H1 (cell line): ENCODE measurements at regions not wholly inside any gene's neighbourhood (a gene's known extent, or its start where the extent isn't known, plus 50 kb on each side); places are given as distances from the start of the nearest gene placed in this dataset.

Experiments
- CTCF ChIA-PET: fragments of 300-600 bp; sonication (Branson Sonifier 250); formaldehyde crosslinking; loops from one replicate; lab custom pipeline; 2021; ENCODE audit not compliant: partially characterized antibody; lab: Charles Lee
- POLR2A ChIA-PET: fragments of 300-600 bp; sonication (Branson Sonifier 250); formaldehyde crosslinking; loops from one replicate; lab custom pipeline; 2021; ENCODE audit warnings: inconsistent platforms; ENCODE audit not compliant: partially characterized antibody; lab: Charles Lee
- DNase-seq, 2 experiments: peaks; one replicate each; pipeline versions ENCODE4 v3.0.0 to v3.0.0-alpha.2; 2010 to 2022; ENCODE audit warnings: low spot score in 2 of 2, low read depth in 1 of 2, mixed read lengths in 1 of 2
- FAIRE-seq: peaks from 2 replicates; lab custom pipeline; 2011; peaks lifted over from hg19 to GRCh38; lab: Jason Lieb, UNC
- H2AFZ ChIP-seq: 2 replicates; pipeline ENCODE4 v1.8.1; 2012; ENCODE audit warnings: low read length, inconsistent platforms
- H2AK5ac ChIP-seq: 2 replicates; pipeline ENCODE4 v1.6.1; 2013; ENCODE audit warnings: low read depth, low read length
- H2BK120ac ChIP-seq: replicated peaks from 2 replicates; pipeline ENCODE3; 2013; ENCODE audit warnings: low read depth, low read length, inconsistent platforms
- H2BK12ac ChIP-seq: 2 replicates; pipeline ENCODE4 v1.6.1; 2013; ENCODE audit warnings: low read depth, low read length
- H2BK15ac ChIP-seq: 2 replicates; pipeline ENCODE4 v1.6.1; 2013; ENCODE audit warnings: low read length
- H2BK20ac ChIP-seq: 2 replicates; pipeline ENCODE4 v1.6.1; 2013; ENCODE audit warnings: low read length
- H2BK5ac ChIP-seq: 2 replicates; pipeline ENCODE4 v1.6.1; 2013; ENCODE audit warnings: low read depth, low read length
- H3K14ac ChIP-seq: 2 replicates; pipeline ENCODE4 v1.6.1; 2013; ENCODE audit warnings: inconsistent platforms; ENCODE audit not compliant: insufficient read length
- H3K18ac ChIP-seq: 2 replicates; pipeline ENCODE4 v1.6.1; 2013; ENCODE audit warnings: low read length; ENCODE audit errors: extremely low read depth
- H3K23ac ChIP-seq: 2 replicates; pipeline ENCODE4 v1.6.1; 2013; ENCODE audit warnings: inconsistent platforms; ENCODE audit not compliant: insufficient read length
- H3K23me2 ChIP-seq: 2 replicates; pipeline ENCODE4 v1.6.1; 2013; ENCODE audit warnings: low read depth, low read length
- H3K27ac ChIP-seq: 2 replicates; pipeline ENCODE4 v1.6.1; 2011; ENCODE audit warnings: low read depth, low read length, inconsistent platforms
- H3K27me3 ChIP-seq, 4 experiments: replicated peaks in 1 of 4; 1 replicate in 1 of 4; 2 replicates in 3 of 4; pipeline versions ENCODE4 v1.6.1 to v1.8.1; 2011 to 2013; ENCODE audit warnings: low read length in 3 of 4, mild to moderate bottlenecking in 3 of 4, inconsistent platforms in 2 of 4, mixed read lengths in 2 of 4, moderate library complexity in 1 of 4; ENCODE audit not compliant: control insufficient read depth in 3 of 4, insufficient read depth in 3 of 4; ENCODE audit errors: extremely low read depth in 1 of 4
- H3K36me3 ChIP-seq, 4 experiments: 2 replicates each; pipeline versions ENCODE4 v1.6.1 to v1.8.1; 2011 to 2013; ENCODE audit warnings: mild to moderate bottlenecking in 4 of 4, low read length in 3 of 4, moderate library complexity in 2 of 4, control low read depth in 1 of 4, inconsistent platforms in 1 of 4; ENCODE audit not compliant: insufficient read depth in 4 of 4, control insufficient read depth in 2 of 4
- H3K4ac ChIP-seq: replicated peaks from 2 replicates; pipeline ENCODE3; 2013; ENCODE audit warnings: low read length, low read depth, mixed read lengths, inconsistent platforms; ENCODE audit not compliant: insufficient read length
- H3K4me1 ChIP-seq, 4 experiments: replicated peaks in 1 of 4; 1 replicate in 1 of 4; 2 replicates in 3 of 4; pipeline versions ENCODE4 v1.6.1 to v1.8.1; 2011 to 2013; ENCODE audit warnings: low read length in 3 of 4, inconsistent platforms in 2 of 4, mixed read lengths in 1 of 4; ENCODE audit not compliant: insufficient read depth in 4 of 4, control insufficient read depth in 3 of 4
- H3K4me2 ChIP-seq, 2 experiments: 2 replicates each; pipeline versions ENCODE4 v1.6.1 to v1.8.1; 2011 to 2013; ENCODE audit warnings: low read depth in 2 of 2, low read length in 2 of 2, control low read depth in 1 of 2, inconsistent platforms in 1 of 2, mild to moderate bottlenecking in 1 of 2; ENCODE audit not compliant: insufficient read depth in 1 of 2
- H3K4me3 ChIP-seq, 4 experiments: fragments of 200-600, 300-600 bp in 1 of 4; sonication (generic), shearing (Covaris generic), sonication (Bioruptor Twin) in 1 of 4; 2 replicates each; pipeline versions ENCODE4 v1.5.1 to v1.8.1; 2011 to 2016; ENCODE audit warnings: low read length in 4 of 4, low read depth in 3 of 4, control low read depth in 2 of 4, inconsistent platforms in 2 of 4, mild to moderate bottlenecking in 2 of 4, mixed read lengths in 1 of 4, moderate library complexity in 1 of 4; ENCODE audit not compliant: insufficient read depth in 2 of 4; ENCODE audit errors: extremely low read depth in 1 of 4
- H3K56ac ChIP-seq: replicated peaks from 2 replicates; pipeline ENCODE3; 2013; ENCODE audit warnings: low read depth, mild to moderate bottlenecking, mixed read lengths, low read length, inconsistent platforms; ENCODE audit not compliant: insufficient read length
- H3K79me1 ChIP-seq: 2 replicates; pipeline ENCODE4 v1.6.1; 2013; ENCODE audit warnings: low read depth, low read length, control low read depth
- H3K79me2 ChIP-seq, 2 experiments: 2 replicates each; pipeline versions ENCODE4 v1.6.1 to v1.8.1; 2012 to 2013; ENCODE audit warnings: low read length in 2 of 2, mild to moderate bottlenecking in 2 of 2, inconsistent platforms in 1 of 2; ENCODE audit not compliant: insufficient read depth in 2 of 2, control insufficient read depth in 1 of 2
- H3K9ac ChIP-seq, 4 experiments: replicated peaks in 1 of 4; 1 replicate in 1 of 4; 2 replicates in 3 of 4; pipeline versions ENCODE4 v1.6.1 to v1.8.1; 2011 to 2013; ENCODE audit warnings: low read depth in 3 of 4, low read length in 3 of 4, control low read depth in 2 of 4, mild to moderate bottlenecking in 2 of 4, moderate library complexity in 2 of 4, inconsistent platforms in 1 of 4; ENCODE audit errors: extremely low read depth in 1 of 4
- H3K9me3 ChIP-seq, 2 experiments: 2 replicates each; pipeline versions ENCODE4 v1.6.1 to v1.8.1; 2012 to 2013; ENCODE audit warnings: mild to moderate bottlenecking in 2 of 2, moderate library complexity in 2 of 2, control low read depth in 1 of 2, inconsistent platforms in 1 of 2, low read depth in 1 of 2, low read length in 1 of 2, mixed read lengths in 1 of 2; ENCODE audit not compliant: insufficient read depth in 2 of 2
- H4K20me1 ChIP-seq, 2 experiments: replicated peaks in 1 of 2; 2 replicates each; pipeline versions ENCODE3 to v1.8.1; 2011 to 2013; ENCODE audit warnings: inconsistent platforms in 2 of 2, low read length in 2 of 2, mild to moderate bottlenecking in 1 of 2; ENCODE audit not compliant: insufficient read depth in 2 of 2, control insufficient read depth in 1 of 2
- H4K5ac ChIP-seq: 2 replicates; pipeline ENCODE4 v1.6.1; 2013; ENCODE audit warnings: low read length, low read depth, mixed read lengths, inconsistent platforms; ENCODE audit not compliant: insufficient read length
- H4K8ac ChIP-seq: 2 replicates; pipeline ENCODE4 v1.8.0; 2013; ENCODE audit warnings: mild to moderate bottlenecking, moderate library complexity, low read length, inconsistent platforms; ENCODE audit not compliant: insufficient read depth; ENCODE audit errors: extremely low read depth
- H4K91ac ChIP-seq: replicated peaks from 2 replicates; pipeline ENCODE3; 2013; ENCODE audit warnings: low read length, mixed read lengths, inconsistent platforms; ENCODE audit not compliant: insufficient read length
- ASH2L ChIP-seq: fragments of 200-600, 300-600 bp; sonication (generic); IDR thresholded peaks from one replicate; pipeline ENCODE4 v1.7.1; 2017; ENCODE audit warnings: low read length
- CREB1 ChIP-seq: IDR thresholded peaks from 2 replicates; pipeline ENCODE4 v1.6.1; 2012; ENCODE audit warnings: inconsistent platforms
- EGR1 ChIP-seq: IDR thresholded peaks from 2 replicates; pipeline ENCODE4 v1.6.1; 2011; ENCODE audit warnings: low read depth, low read length, borderline replicate concordance
- JUN ChIP-seq: IDR thresholded peaks from 2 replicates; pipeline ENCODE4 v1.6.1; 2011; ENCODE audit warnings: low read depth, mild to moderate bottlenecking, improper control_type of control experiment, low read length
- SAP30 ChIP-seq: fragments of 300-600 bp; sonication (generic); IDR thresholded peaks from 2 replicates; pipeline ENCODE4 v1.7.1; 2012; ENCODE audit warnings: low read length, moderate library complexity, mild to moderate bottlenecking, inconsistent platforms; ENCODE audit not compliant: insufficient read depth, insufficient replicate concordance
- SP4 ChIP-seq: IDR thresholded peaks from 2 replicates; pipeline ENCODE4 v1.6.1; 2012; ENCODE audit warnings: low read length, inconsistent platforms
- ZNF274 ChIP-seq: IDR thresholded peaks from 2 replicates; pipeline ENCODE4 v1.7.0; 2012; ENCODE audit warnings: low read length, borderline replicate concordance; ENCODE audit errors: extremely low read depth
- WGBS, 2 experiments: shearing (Covaris generic) in 1 of 2; methylation state at CpG; one replicate each; pipeline versions ENCODE4 v1.1.6 to v1.1.7; 2013 to 2015; ENCODE audit warnings: low lambda C conversion rate in 2 of 2, mixed read lengths in 2 of 2, inconsistent platforms in 1 of 2, low coverage in 1 of 2, missing lambda C conversion rate in 1 of 2; ENCODE audit not compliant: insufficient replicate concordance in 2 of 2, insufficient coverage in 1 of 2, insufficient read length in 1 of 2; ENCODE audit errors: extremely low coverage in 1 of 2, missing lambda C conversion rate in 1 of 2; 5-methylcytosine and 5-hydroxymethylcytosine counted together

- Histone ChIP-seq H4K91ac (no peak overlapping the region), H3K4me3 (no peak overlapping the region), H2BK15ac (no peak overlapping the region), H3K27me3 (no peaks in the 10 kb centered on the region), H2AK5ac (no peak overlapping the region), H3K9me3 (peaks cover 2 to 4% of the 10 kb centered on the region in 2 experiments; a peak in 2 of 4 replicates), H3K4ac (no peak overlapping the region), H4K8ac (no peak overlapping the region), H3K4me2 (no peak overlapping the region), H2AFZ (no peak overlapping the region), H3K9ac (no peak overlapping the region), H2BK120ac (peak overlapping the region; percentile 49), H4K5ac (no peak overlapping the region), H2BK20ac (no peak overlapping the region), H4K20me1 (no peaks in the 10 kb centered on the region), H3K23ac (no peak overlapping the region), H2BK12ac (no peak overlapping the region), H3K79me1 (no peaks in the 10 kb centered on the region), H3K23me2 (no peaks in the 10 kb centered on the region), H2BK5ac (no peak overlapping the region), H3K36me3 (no peaks in the 10 kb centered on the region), H3K27ac (no peak overlapping the region), H3K18ac (no peak overlapping the region), H3K79me2 (no peaks in the 10 kb centered on the region), H3K4me1 (peaks cover 4 to 6% (median 5%) of the 10 kb centered on the region in 4 experiments; a peak in 5 of 7 replicates), H3K14ac (no peak overlapping the region), H3K56ac (no peak overlapping the region)
- CTCF ChIA-PET, result interaction anchor here (0.9 to 1.1 kb wide), 3 partner anchors 9 to 31 kb away, joined by 3 to 4 read pairs (median 3); no protein-coding TSS in a partner anchor
- POLR2A ChIA-PET, result interaction anchor here (0.6 kb wide), 1 partner anchor 125 kb away, joined by 3 read pairs; no protein-coding TSS in a partner anchor
- FAIRE-seq (no peak), DNase-seq (no peak)
- WGBS, 2 experiments, result 84% methylated on average over 6 of the region's 6 CpGs; no CpG with 5 or more reads in 1 of the 2 experiments
- TF ChIP-seq SAP30, result no peak
- TF ChIP-seq SP4, result no peak
- TF ChIP-seq JUN, result no peak
- TF ChIP-seq ZNF274, result no peak
- no peak for TF ChIP-seq ASH2L
- TF ChIP-seq CREB1, result no peak
- no peak for TF ChIP-seq EGR1
Observed at GRCh38 chr9:105119156-105119555, 125.3 kb upstream of the SLC44A1 start.
